ENCODE measurements at regions not wholly inside any gene's neighbourhood (a gene's known extent, or its start where the extent isn't known, plus 50 kb on each side); places are given as distances from the start of the nearest gene placed in this dataset.

- TF ChIP-seq CTCF (IDR thresholded peaks at IDR 0.05) = no peak
- no peak for TF ChIP-seq POLR2A (IDR thresholded peaks at IDR 0.05)
Measured at GRCh38 chrX:145923376-145923775, 105.7 kb downstream of the SLITRK2 start.
